ENCODE measurements at regions not wholly inside any gene's neighbourhood (a gene's known extent, or its start where the extent isn't known, plus 50 kb on each side); places are given as distances from the start of the nearest gene placed in this dataset.

- TF ChIP-seq POLR2AphosphoS5 (IDR thresholded peaks at IDR 0.05) (no peak), POLR2A (IDR thresholded peaks at IDR 0.05) (no peak)
- TF ChIP-seq, protein P1, sequence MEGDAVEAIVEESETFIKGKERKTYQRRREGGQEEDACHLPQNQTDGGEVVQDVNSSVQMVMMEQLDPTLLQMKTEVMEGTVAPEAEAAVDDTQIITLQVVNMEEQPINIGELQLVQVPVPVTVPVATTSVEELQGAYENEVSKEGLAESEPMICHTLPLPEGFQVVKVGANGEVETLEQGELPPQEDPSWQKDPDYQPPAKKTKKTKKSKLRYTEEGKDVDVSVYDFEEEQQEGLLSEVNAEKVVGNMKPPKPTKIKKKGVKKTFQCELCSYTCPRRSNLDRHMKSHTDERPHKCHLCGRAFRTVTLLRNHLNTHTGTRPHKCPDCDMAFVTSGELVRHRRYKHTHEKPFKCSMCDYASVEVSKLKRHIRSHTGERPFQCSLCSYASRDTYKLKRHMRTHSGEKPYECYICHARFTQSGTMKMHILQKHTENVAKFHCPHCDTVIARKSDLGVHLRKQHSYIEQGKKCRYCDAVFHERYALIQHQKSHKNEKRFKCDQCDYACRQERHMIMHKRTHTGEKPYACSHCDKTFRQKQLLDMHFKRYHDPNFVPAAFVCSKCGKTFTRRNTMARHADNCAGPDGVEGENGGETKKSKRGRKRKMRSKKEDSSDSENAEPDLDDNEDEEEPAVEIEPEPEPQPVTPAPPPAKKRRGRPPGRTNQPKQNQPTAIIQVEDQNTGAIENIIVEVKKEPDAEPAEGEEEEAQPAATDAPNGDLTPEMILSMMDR (IDR thresholded peaks at IDR 0.05), result no peak
These were observed 228.1 kb upstream of the NFE2L3 start for GRCh38 chr7:25923741-25924460.

Data from sigmoid colon (tissue), 4 donors.